HL-60 (cell line): ENCODE measurements at regions not wholly inside any gene's neighbourhood (a gene's known extent, or its start where the extent isn't known, plus 50 kb on each side); places are given as distances from the start of the nearest gene placed in this dataset.

Experiments used
- DNase-seq, 2 experiments: peaks; one replicate each; pipeline ENCODE4 v3.0.0-alpha.2; 2010 to 2020; ENCODE audit warnings: low read depth in 1 of 2, low spot score in 1 of 2
- H3K27ac ChIP-seq: fragments of 250-450 bp; sonication (Bioruptor Pico); replicated peaks from 2 replicates; pipeline ENCODE4 v1.5.1; 2020; ENCODE audit warnings: mild to moderate bottlenecking, moderate library complexity
- H3K27me3 ChIP-seq: fragments of 250-450 bp; sonication (Bioruptor Pico); 2 replicates; pipeline ENCODE4 v1.5.1; 2021; ENCODE audit warnings: mild to moderate bottlenecking, moderate library complexity; ENCODE audit not compliant: insufficient read depth, poor library complexity, severe bottlenecking
- H3K4me3 ChIP-seq: replicated peaks from 2 replicates; pipeline ENCODE4 v1.5.1; 2011; ENCODE audit warnings: mild to moderate bottlenecking, control low read depth, low read length; ENCODE audit not compliant: insufficient read depth
- CTCF ChIP-seq: IDR thresholded peaks from one replicate; pipeline ENCODE4 v1.5.1; 2011; ENCODE audit warnings: low read length, control low read depth, inconsistent platforms; ENCODE audit not compliant: insufficient read depth
- GABPA ChIP-seq: IDR thresholded peaks from 2 replicates; pipeline ENCODE4 v1.6.1; 2012; ENCODE audit warnings: low read depth
- POLR2AphosphoS5 ChIP-seq: IDR thresholded peaks from 2 replicates; pipeline ENCODE4 v1.6.1; 2012; ENCODE audit warnings: low read depth
- REST ChIP-seq: IDR thresholded peaks from 2 replicates; pipeline ENCODE4 v1.6.1; 2012; ENCODE audit warnings: low read depth; ENCODE audit not compliant: insufficient replicate concordance
- SPI1 ChIP-seq: IDR thresholded peaks from 2 replicates; pipeline ENCODE4 v1.6.1; 2012; ENCODE audit warnings: low read depth, mild to moderate bottlenecking, borderline replicate concordance

GRCh38 chr13:104004572-104004971 is 938.4 kb upstream of the SLC10A2 start:
- H3K27ac ChIP-seq = no peak overlapping the region
- DNase-seq = no peak
- no peaks in the 10 kb centered on the region for H3K27me3 ChIP-seq
- no peak overlapping the region for H3K4me3 ChIP-seq
- TF ChIP-seq POLR2AphosphoS5 = no peak
- no peak for TF ChIP-seq SPI1
- no peak for TF ChIP-seq CTCF
- TF ChIP-seq GABPA = no peak
- no peak for TF ChIP-seq REST

GRCh38 chr13:104002216-104002615 is 936.0 kb upstream of the SLC10A2 start:
- no peak for DNase-seq
- Histone ChIP-seq H3K4me3 (no peak overlapping the region), H3K27ac (no peak overlapping the region), H3K27me3 (no peaks in the 10 kb centered on the region)
- no peak for TF ChIP-seq CTCF
- no peak for TF ChIP-seq REST
- TF ChIP-seq POLR2AphosphoS5 = no peak
- no peak for TF ChIP-seq GABPA
- no peak for TF ChIP-seq SPI1

- TF ChIP-seq CTCF (no peak), SPI1 (no peak), GABPA (no peak), REST (no peak), POLR2AphosphoS5 (no peak)
- Histone ChIP-seq H3K4me3 (no peak overlapping the region), H3K27me3 (no peaks in the 10 kb centered on the region), H3K27ac (no peak overlapping the region)
- DNase-seq = no peak
Observed at GRCh38 chr13:104001766-104002165, 935.5 kb upstream of the SLC10A2 start.
